ENCODE measurements at regions not wholly inside any gene's neighbourhood (a gene's known extent, or its start where the extent isn't known, plus 50 kb on each side); places are given as distances from the start of the nearest gene placed in this dataset.

DNA sequence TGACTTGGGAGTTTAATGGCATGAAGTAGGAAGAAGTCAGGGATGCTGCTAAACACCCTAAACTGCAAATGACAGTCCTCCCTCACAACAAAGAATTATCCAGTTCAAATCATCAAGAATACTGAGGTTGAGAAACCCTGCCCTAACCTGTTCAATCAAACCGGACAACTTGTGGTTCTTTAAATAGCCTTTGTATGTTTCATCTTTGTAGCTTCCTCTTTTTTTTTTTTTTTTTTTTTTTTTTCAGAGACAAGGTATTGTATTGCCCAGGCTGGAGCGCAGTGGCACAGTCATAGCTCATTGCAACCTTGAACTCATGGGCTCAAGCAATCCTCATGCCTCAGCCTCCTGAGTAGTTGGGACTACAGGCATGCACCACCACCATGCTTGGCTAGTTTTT, 52.5 kb upstream of the TTC29 start:
- DNase-seq: no peak

DNA sequence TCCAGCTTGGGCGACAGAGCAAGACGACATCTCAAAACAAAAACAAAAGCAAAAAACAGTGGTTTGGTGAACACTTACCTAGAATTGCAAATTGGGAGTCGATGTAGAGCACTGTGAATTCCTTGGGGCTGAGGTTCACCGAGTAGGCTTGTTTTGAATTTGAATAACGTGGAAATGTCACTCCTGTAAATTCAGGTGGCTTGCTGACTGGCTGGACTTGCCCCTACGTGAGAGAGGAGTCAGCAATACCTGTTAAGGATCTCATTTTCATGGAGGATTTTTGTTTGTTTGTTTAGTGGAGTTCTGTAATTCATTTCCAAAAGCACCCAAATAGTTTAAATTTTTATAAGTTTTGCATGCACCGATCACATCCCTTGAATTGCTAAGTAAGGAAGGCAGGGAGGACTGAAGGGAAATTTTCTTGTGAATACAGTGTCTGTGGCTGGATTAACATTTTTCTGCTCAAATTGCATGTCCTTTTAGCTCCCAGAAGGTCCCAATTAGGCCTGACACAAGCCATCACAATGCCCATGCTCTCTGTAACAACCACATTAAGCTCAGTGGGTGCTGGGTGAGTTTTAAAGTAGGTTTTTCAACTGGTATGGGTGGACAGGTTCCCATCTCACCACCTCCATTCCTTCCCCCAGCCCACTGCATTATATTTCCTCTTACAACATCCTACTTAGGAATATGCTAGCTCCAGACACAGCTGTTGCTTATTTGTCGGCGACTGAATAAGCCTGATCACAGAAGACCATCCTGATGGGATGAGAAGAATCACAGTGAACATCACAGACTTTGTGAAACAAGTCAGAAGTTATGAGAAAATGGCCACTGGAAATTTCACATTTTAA, 58.5 kb upstream of the TTC29 start:
- DNase-seq: no peak

DNA sequence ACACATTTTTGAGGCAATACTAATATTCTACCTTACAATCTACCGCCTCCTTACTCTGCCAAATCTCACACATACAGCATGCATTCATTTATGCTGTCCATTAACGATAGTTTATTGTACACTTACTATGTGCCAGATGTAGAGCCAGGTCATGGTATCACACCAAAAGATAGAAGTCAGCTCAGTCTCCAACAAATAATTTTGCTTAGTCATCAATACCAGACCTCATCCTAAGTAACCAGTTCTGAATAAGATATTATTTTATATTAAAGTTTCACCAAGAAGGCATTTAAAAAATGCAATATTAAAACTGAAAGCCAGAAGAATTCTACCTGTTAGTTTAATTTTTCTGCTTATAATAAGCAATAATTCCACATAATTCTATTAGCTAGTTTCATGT, 60.6 kb upstream of the TTC29 start:
- no peak for DNase-seq

DNA sequence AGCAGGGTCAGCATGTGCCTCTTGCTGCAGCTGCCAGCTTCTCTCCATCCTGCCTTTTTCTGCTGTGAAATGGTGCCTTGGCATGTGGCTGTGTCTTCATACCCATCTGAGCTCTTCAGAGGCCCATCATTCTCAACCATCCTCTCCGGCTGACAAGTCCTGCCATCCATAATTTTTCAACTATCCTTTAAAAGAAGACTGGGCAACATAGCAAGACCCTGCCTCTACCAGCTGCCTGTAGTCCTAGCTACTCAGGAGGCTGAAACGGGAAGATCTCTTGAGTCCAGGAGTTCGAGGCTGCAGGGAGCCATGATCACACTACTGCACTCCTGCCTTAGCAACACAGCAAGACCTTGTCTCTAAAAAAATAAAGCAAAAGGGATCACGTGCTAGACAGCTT, 64.2 kb upstream of the TTC29 start:
- DNase-seq: no peak

DNA sequence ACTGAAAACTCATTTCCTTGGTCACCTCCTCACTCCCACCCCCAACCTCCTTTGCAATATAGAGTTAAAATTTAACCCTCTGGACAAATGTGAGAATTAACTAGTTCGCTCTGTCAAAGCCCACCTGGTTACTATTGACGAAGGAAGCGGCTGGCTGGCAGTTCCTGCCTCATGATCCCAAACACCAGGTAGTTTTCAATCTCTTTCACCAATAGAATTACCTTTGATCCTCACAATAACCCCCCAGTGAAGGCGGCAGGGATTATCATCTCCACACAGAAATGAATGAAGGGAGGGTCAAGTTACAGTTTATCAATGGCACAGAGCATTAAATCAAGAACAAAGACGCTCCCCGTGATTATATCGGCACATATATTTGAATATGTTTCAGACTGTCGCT, 65.7 kb upstream of the TTC29 start:
- no peak for DNase-seq

DNA sequence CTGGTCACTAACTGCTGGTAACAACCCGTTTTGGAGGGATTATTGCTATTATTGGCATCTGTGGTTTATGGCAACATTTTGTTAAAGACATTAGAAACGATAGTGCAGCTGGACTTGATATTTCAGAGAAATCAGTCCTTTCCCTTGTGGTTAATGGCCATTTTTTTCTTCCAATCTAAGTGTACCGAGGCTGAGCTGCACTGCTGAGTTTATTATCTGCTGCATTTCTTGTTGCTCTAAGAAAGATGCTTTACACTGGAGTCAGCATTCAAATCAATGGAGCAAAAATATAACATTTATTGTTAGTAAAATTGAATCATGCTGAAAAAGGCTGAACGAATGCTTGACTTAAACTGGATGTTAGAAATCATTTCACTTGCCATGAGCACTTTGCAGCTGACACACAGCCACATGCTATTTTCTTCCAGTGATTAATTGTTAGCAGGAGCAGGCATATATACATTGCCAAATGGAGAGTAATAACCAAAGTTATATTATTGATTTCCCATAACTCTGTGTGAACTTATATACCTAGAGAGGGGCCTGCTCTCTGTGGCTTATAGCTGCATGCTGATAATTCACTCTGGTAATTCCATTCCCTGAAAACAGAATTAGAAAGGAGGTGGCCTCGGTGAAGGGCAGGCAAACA, 66.5 kb upstream of the TTC29 start:
- no peak for DNase-seq

DNA sequence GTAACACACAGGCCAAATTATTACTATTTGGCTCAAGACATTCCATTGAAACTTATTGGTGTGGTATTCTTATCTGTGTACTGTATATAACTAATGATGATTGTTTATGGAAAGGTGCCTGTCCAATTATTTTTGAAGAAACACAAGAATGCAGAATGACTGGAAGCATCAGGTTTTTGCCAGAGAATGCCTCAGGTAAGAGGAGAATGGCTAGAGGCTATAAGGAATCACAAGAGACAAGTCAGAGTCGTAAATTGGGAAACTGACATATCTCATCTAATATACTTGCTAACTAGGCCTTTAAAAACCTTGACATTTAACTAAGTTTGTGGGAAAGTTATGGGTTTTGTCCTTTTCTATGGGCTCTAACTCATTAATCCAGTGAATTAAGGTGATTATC, 69.3 kb upstream of the TTC29 start:
- DNase-seq: no peak

DNA sequence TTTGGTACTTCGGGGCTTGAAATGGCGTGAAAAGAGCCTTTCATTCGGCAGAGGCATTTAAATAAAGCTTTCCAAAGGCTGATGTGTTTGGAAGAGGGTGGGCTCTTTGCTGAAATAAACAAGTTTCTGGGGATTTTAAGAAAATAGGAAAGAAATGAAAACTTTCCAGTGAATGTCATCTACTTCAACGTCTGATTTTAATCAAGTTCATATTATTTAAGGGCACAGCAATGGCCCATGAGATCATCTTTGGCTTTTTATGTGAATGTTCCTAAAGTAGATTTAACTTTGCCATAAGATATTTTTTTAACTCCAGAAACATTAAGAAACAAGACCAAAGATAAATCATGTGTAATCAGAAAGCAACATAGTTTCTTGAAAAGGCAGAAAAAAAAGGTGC, 69.8 kb upstream of the TTC29 start:
- DNase-seq: no peak

DNA sequence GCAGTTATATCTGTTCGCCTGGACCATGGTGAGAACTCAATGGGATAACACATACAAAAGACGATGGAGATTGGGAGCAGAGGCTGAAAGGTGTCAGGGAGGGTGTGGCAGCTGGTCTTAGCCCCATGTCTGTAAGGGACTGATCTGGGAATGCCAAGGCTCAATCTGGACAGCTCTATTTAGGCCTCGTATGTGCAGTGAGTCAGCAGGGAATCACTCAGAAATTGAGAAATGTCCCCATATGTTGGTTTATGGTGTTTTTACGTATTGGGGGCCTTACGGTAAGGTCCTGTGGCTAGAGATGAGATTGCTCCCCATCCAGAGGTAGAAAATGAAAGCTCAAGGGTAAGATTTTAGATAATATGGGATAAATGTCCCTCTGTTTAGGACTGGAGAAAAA, 71.4 kb upstream of the TTC29 start:
- no peak for DNase-seq

DNA sequence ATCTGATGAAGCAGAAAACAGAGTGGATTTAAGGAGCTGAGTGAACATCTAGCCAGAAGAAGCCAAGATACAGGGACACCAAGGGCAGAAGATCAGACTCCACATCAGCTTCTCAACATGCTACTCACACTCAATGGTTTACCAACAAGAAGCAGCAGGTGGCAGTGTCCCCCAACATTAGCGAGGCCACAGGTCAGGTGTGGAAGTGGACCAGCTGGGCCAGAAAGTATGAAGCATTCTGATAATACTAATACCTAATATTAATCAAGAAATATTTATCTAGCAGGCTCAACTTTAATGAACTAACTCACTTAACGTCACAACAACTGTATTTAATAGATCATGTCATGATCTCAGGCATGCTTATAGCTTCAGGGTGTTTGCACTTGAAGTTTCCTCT, 73.4 kb upstream of the TTC29 start:
- DNase-seq: peak; percentile 53 to 65

DNA sequence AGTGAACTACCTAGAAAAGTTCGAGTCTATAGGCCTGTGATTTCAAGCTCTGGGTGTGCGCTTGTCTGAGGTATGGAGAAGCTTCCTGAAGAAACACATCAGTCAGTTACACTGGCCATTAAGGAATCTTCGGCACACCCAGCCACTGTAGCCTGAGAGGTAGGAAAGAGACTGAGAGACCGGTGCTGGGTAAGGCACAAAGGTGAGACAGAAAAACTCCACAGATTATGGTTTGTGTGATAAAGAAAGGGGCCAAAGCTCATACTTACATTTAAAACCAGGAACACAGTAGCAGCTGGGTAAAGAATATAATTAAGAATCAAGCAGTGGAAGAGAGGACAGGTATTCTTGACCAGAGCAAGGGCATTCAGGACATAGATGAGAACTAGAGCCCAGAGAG, 74.8 kb upstream of the TTC29 start:
- DNase-seq: no peak

DNA sequence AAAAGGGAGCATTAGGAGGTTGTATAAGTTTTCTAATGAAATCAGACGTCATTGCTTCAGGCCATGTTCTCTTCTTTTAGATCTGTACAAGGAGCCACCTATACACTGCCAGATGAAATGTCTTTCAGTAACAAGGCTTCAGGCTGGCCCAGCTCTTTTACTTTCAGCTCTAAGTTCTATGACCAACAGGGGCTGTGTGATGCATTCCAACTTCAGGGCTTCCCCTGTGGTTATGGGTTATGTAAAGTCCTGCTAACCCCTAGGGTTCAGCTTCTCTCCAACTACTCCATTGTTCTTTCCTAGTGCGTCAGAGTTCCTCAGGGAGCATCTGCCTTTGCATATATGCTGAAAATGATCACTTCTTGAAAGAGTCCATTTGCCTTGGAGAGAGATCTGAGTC, 79.4 kb upstream of the TTC29 start:
- DNase-seq: no peak

DNA sequence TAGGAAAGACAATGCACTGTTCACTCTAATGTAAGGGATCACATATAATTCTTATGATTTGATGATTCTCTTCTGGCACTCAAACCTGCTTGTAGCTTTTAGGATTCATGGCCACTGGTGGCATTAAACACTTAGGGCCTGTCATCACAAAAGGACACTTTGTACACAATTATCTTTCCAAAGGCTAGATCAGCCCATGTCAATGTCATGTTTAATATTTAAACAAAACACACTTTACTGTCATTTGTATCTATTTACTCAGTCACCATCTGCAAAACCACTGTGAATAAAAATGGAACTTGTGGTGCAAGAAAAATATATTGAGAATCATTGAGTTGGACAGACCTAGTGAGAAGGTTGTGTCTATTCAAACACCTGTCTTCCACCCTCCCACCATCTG, 83.6 kb upstream of the TTC29 start:
- no peak for DNase-seq

DNA sequence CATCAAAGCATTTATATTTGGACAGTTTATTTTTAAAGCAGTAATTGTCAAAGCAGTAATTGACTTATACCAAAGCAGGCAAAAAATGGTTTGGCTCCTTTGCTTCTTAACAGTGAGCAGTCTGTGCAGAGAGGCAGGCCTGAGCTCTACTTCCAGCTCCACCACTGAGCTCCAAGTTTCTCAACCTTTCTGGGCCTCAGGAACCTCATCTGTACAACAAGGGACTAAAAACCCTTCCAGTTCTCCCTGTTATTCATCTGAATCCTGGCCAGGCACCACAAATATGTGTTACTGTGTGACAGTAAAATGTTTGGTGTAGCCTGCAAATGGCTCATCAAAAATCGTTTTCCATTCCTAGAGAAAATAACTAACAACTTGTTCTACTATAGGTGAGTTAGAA, 88.7 kb upstream of the TTC29 start:
- DNase-seq: no peak

DNA sequence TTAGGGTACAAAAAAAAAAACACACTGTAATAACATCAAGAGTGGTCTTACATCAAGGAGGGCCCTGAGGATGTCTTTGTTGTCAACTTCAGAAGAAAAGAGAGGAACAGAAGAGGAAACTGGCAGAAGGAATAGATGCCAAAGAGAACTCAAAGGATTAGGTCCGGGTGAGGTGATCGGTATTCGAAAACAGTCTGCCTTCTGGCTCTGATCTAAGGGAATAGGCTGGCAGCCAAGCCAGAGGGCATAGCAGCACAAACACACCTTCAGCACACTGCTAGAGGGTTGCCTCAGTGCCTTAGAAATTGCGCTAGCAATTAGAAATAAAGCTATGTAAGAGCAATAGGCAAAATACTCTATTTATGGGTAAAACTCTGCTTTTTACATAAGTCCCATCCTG, 91.4 kb upstream of the TTC29 start:
- DNase-seq: no peak

DNA sequence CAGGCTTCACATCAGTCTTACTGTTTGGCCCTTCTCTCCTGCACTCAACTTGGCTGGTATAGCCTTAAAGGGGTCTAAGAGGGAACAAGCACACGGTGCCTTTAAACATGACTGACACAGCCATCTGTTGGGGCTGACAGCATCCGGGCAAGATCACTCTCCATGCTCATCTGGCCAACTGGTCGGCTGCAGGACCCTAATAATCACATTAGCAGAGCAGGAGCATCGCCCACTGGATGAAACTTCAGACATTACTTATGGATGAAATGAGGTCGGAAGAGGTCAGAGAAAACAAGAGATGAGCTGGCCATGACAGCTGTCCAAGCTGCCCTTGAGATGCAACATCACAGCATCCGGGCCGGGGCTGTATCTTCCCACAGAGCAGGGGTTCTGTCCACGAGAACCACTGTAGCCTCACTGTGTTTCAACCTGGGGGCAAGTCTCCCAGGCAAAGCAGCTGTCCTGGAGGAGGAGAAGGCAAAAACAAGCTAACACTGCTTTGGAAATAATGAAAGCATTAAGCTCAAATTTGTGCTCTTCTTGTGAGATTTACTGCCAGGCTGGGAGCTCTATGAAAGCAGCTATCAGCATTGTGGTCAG, 94.4 kb upstream of the TTC29 start:
- no peak for DNase-seq

DNA sequence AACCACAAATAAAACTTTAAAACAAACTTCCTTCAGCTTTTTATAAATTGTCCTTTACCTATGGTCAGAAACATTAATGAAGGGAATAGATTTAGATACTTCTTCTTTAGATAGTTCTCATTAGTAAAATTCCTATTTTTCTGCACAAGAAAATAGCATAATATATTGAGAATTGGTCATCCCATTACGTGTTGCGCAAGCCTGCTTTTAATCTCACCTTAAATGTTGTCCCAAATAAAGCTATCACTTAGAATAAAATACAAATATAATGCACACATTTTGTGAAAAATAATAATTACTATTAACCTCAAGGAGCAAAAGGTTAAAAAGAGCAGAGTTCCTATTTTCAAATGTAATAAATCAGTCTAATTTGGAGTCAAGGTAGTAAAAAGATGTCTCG, 95.2 kb upstream of the TTC29 start:
- DNase-seq: no peak

DNA sequence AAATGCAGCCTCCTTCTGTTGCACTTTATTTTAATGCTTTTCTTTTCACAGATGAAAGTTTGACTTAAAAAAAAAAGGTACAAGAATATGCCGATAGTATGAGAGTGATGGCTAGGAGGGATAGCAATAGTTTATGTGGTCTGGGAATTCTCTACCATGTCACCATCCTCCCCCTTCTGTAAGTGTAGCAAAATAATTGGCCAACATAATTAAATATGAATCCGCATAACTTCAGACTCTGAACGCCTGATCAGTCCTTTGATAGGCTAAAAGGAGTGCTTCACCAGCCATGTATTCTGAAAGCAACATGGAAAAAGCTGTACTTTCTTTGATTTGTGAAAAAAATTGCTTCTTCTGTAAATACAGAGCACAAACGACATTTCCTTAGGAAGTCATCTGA, 95.7 kb upstream of the TTC29 start:
- no peak for DNase-seq

DNA sequence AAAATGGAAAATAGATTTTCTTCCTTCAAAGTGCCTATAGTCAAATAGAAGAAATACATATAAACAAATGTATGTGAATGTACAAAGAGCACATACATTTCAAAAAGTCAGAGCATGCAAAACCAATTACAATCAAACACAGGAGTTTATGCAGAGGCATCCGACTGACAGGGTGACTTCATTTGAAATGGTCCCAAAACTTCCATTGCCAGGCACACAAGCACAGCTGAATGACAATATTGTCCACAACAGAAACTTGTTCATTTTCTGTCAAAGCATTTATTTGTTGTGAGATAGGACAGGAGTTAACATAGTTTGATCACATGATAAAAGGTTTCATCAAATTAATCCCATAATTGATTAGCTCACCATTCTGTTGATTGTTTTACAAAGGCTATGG, 96.4 kb upstream of the TTC29 start:
- DNase-seq: no peak

DNA sequence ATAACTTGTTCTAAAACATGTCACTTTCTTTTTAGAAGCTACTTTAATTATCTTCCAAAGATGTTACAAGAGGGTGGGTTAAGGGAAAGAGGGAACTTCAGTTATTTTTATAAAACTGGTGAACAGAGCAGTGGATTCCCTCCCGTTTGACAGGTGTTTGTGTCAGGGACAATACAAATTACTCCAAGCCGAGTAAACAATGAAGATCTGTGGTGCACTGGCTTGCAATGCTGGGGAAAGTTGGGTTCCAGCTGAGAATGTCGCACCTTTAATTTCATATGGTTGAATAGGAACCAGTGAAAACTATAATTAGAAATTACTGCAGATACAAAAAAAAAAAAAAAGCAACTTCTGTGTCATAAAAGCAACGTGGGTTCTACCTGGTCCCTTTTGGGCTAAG, 98.6 kb upstream of the TTC29 start:
- no peak for DNase-seq

DNA sequence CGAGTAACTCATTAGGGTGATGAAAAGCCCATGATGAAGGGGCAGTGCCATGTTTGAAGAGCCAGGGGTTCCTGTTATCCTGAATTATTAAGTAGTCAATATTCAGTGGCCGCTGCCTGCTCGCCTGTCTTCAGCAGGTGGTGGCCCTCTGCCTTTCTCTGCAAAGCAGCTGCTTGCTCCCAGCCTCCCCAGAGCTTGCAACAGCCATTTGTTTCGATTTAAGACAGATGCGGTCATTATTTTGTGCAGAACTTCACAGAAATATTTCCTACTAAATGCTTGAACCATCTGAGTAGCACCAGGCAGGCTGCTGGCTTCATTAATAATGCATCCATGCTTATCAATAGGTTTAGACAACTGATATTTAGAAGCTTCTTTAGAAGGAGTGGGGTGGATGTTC, 104.3 kb upstream of the TTC29 start:
- no peak for DNase-seq

DNA sequence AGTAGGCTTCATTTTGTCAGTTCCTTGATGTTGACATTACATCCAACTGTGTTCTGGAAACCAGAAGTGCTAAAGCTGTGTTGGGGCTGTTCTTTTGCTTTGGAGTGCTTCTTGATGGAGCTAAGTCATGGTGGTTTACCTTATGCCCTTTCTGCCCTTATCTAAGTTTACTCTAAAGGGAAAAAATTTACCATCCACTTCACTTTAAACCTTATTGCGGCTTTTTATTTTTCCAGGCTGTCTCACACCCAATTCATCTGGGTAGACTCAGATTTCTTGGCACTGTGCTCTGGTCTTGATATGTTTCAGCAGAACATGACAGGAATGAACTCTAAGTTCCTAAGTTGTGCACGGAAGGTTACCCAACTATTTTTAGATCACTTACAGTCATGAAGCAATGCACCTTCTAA, 104.7 kb upstream of the TTC29 start:
- DNase-seq: no peak

DNA sequence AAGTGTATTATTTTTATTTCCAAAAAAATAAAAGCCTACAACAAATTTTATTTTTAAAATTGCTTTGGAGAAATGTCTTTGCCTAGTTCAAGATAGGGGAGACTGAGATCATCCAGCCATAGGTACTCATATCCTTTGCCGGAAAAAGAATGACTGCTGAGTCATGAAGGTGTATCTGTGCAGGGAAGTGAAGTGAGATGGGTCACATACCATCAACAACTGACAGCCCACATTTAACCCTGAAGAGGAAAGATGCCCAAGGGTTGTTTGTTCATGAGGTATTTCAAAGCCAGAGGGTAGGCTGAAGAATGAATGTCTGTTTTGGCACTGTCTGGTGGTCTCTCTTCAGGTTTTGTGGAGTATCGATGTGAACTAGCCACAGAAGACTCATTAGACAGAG, 106.7 kb upstream of the TTC29 start:
- DNase-seq: no peak

DNA sequence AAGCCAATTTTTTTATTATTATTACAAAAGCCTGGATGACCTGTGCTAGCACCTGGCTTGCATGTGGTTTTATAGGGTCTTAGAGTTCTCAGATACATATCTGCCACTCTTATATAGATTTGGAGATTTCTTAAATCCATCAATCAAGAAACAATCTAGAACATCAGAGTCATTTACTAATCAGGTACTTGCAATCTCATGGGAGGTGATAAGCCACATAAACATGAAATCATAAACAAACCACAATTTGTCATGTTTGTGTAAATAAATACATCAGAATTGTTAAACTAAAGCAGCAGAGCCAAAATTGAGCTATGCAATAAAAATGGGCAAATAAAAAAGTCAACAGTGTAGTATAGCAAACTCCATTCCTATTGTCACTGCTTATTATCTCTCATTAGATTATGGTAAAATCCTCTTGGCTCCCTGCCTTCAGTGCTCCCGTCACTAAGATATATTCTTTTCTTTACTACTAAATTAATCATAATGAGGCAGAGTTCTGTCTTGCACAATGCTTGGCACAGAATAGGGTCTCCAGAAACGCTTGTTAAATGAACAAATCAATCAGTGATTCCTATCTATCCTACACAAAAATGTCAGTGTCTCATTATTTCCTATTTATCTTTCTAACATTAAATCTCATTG, 108.7 kb upstream of the TTC29 start:
- DNase-seq: no peak

Measured in stimulated activated CD4-positive, alpha-beta T cell treated with anti-CD3 and anti-CD28 coated beads, Interleukin-2, amount 100 ng/mL, for 24 hours (primary cell).